Esophagus squamous epithelium (tissue), 4 donors: ENCODE measurements at regions not wholly inside any gene's neighbourhood (a gene's known extent, or its start where the extent isn't known, plus 50 kb on each side); places are given as distances from the start of the nearest gene placed in this dataset.

ENCODE experiments used
- POLR2A ChIP-seq, 4 donors: fragments of 450-650 bp; IDR thresholded peaks; one replicate each; pipeline ENCODE4 v1.6.1; 2017; ENCODE audit warnings: antibody characterized with exemption in 4 of 4, mild to moderate bottlenecking in 4 of 4, moderate library complexity in 3 of 4
- TF ChIP-seq, protein P1 (sequence below), 6 experiments: fragments of 450-650 bp in 4 of 6; fragments of 200-600 bp in 2 of 6; sonication (generic) in 2 of 6; IDR thresholded peaks; one replicate each; pipeline ENCODE4 v1.5.1; 2016 to 2019; ENCODE audit warnings: antibody characterized with exemption in 6 of 6, mild to moderate bottlenecking in 4 of 6, moderate library complexity in 4 of 6

DNA sequence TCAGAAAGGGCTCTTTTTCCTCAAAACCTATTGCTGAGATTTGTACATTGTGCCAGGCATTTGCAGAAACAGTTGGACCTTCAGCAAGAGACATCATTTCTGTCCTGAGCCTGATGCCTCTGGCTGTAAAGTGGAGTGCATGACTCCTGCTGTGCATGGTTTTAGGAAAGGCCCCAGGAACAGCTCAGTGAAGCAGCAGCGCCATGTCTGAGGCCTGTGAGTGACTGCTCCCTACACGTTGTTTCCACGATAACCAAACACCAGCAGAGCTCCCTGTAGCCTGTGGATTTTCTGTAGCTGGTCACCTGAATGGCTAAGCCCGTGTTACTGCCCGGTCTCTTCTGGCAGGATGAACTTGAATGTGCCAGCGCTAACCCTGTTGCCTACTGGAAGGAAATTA, 232.5 kb downstream of the TFAP2C start:
- no peak for TF ChIP-seq POLR2A (IDR thresholded peaks at IDR 0.05)
- TF ChIP-seq, protein P1, sequence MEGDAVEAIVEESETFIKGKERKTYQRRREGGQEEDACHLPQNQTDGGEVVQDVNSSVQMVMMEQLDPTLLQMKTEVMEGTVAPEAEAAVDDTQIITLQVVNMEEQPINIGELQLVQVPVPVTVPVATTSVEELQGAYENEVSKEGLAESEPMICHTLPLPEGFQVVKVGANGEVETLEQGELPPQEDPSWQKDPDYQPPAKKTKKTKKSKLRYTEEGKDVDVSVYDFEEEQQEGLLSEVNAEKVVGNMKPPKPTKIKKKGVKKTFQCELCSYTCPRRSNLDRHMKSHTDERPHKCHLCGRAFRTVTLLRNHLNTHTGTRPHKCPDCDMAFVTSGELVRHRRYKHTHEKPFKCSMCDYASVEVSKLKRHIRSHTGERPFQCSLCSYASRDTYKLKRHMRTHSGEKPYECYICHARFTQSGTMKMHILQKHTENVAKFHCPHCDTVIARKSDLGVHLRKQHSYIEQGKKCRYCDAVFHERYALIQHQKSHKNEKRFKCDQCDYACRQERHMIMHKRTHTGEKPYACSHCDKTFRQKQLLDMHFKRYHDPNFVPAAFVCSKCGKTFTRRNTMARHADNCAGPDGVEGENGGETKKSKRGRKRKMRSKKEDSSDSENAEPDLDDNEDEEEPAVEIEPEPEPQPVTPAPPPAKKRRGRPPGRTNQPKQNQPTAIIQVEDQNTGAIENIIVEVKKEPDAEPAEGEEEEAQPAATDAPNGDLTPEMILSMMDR (IDR thresholded peaks at IDR 0.05): no peak
